ENCODE measurements at regions not wholly inside any gene's neighbourhood (a gene's known extent, or its start where the extent isn't known, plus 50 kb on each side); places are given as distances from the start of the nearest gene placed in this dataset.

- 72 to 76% methylated on average over 7 of the region's 7 CpGs for WGBS, 2 donors
- DNase-seq (ENCODE audit: low spot score in 2 of 2): no peak
- intact Hi-C loops (cut with DNase I; ENCODE audit: low total_unique reads): no loop called here
- H3K4me3 ChIP-seq (ENCODE audit: low read depth, poor library complexity, severe bottlenecking): no peak overlapping the region
- TF ChIP-seq, protein P1, sequence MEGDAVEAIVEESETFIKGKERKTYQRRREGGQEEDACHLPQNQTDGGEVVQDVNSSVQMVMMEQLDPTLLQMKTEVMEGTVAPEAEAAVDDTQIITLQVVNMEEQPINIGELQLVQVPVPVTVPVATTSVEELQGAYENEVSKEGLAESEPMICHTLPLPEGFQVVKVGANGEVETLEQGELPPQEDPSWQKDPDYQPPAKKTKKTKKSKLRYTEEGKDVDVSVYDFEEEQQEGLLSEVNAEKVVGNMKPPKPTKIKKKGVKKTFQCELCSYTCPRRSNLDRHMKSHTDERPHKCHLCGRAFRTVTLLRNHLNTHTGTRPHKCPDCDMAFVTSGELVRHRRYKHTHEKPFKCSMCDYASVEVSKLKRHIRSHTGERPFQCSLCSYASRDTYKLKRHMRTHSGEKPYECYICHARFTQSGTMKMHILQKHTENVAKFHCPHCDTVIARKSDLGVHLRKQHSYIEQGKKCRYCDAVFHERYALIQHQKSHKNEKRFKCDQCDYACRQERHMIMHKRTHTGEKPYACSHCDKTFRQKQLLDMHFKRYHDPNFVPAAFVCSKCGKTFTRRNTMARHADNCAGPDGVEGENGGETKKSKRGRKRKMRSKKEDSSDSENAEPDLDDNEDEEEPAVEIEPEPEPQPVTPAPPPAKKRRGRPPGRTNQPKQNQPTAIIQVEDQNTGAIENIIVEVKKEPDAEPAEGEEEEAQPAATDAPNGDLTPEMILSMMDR (IDR thresholded peaks at IDR 0.05): no peak
- no peak for TF ChIP-seq POLR2A (IDR thresholded peaks at IDR 0.05)
These were observed 174.7 kb upstream of the LYZL1 start for GRCh38 chr10:29114141-29114540.

DNA sequence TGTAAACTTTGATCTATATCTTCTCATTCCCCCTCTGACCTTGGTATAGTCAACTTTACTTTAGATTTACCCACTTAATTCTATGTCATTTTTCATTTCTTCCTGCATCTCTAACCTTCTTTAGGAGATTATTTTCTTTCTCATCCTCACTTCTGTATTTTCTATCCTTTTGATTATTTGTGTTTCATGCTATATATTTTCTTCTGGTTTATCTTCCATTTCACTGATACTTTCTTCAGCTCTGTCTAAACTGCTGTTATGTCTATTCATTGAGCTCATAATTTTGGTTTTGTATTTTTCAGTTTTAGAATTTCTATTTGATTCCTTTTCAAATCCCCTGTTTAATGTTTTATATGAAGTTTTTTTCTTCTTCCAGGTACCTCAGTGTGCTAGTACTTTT, 171.1 kb upstream of the LYZL1 start:
- TF ChIP-seq, protein P1 (IDR thresholded peaks at IDR 0.05): no peak
- no peak for TF ChIP-seq POLR2A (IDR thresholded peaks at IDR 0.05)
- no peak for DNase-seq (ENCODE audit: low spot score in 2 of 2)
- intact Hi-C loops (cut with DNase I; ENCODE audit: low total_unique reads): no loop called here
- H3K4me3 ChIP-seq (ENCODE audit: low read depth, poor library complexity, severe bottlenecking): no peak overlapping the region

DNA sequence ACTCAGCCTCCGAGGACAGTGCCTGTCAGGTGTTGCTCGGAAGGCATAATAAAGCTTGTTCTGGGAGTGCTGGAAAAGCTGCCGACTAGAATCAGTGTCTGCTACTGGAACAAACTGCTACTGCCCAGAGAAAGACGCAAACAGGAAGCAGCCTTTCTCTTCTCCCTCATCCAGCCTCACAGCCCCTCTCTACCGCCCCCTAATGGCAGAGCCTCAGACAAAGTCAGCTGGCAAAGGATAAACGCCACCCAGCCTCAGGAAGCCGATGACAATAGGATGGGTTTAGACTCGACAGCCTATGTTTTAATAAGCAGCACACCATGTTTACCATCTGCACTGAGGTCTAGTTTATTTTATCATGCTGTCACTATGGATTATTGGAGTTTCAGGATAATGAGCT, 169.5 kb upstream of the LYZL1 start:
- H3K4me3 ChIP-seq (ENCODE audit: low read depth, poor library complexity, severe bottlenecking): no peak overlapping the region
- intact Hi-C loops (cut with DNase I; ENCODE audit: low total_unique reads): no loop called here
- TF ChIP-seq, protein P1 (IDR thresholded peaks at IDR 0.05): no peak
- TF ChIP-seq POLR2A (IDR thresholded peaks at IDR 0.05): no peak
- DNase-seq (ENCODE audit: low spot score in 2 of 2): no peak
- WGBS, 2 donors: 47 to 52% methylated on average over 8 of the region's 8 CpGs

- no peak overlapping the region for H3K4me3 ChIP-seq (ENCODE audit: low read depth, poor library complexity, severe bottlenecking)
- 44 to 58% methylated on average over 3 of the region's 3 CpGs for WGBS, 2 donors
- DNase-seq (ENCODE audit: low spot score in 2 of 2): no peak
- TF ChIP-seq POLR2A (IDR thresholded peaks at IDR 0.05): no peak
- intact Hi-C loops (cut with DNase I; ENCODE audit: low total_unique reads): no loop called here
These were observed 168.7 kb upstream of the LYZL1 start for GRCh38 chr10:29120216-29120615.

GRCh38 chr10:29124864-29125263, 164.0 kb upstream of the LYZL1 start:
- intact Hi-C loops (cut with DNase I; ENCODE audit: low total_unique reads): no loop called here
- no peak overlapping the region for H3K4me3 ChIP-seq (ENCODE audit: low read depth, poor library complexity, severe bottlenecking)
- TF ChIP-seq, protein P1 (IDR thresholded peaks at IDR 0.05): no peak
- no peak for TF ChIP-seq POLR2A (IDR thresholded peaks at IDR 0.05)
- DNase-seq (ENCODE audit: low spot score in 2 of 2): no peak
- 83 to 89% methylated on average over 6 of the region's 6 CpGs for WGBS, 2 donors

DNA sequence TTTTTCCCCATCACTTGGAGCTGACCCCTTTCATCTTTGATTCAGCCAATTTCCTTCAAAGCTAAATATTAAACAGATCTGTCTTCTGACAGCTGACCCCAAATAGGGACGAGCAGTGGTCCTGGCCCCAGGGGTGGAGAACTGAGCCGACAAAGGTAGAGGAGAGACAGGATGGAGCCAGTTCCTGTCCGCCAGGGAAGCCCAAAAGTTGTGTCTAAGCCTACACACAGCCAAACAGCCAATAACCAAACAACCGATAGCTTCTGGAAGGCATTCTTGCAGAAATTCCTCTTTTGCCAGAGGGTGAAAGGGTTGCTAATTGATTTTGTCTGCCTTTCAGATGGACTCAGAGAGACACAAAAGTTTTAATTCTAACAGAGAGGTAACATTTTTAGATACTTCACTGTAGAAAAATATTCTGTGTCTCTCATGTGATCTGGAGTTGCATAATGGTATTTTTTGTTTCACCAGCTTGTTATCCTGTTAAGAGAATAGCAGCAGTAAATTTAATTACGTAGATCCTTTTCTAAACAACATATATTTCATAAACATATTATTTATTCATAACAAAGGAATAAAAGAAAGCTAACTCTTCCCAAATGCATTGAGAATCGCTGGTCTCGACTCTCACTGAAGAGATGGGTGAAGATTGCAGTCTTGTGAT, 161.7 kb upstream of the LYZL1 start:
- H3K4me3 ChIP-seq (ENCODE audit: low read depth, poor library complexity, severe bottlenecking): no peak overlapping the region
- TF ChIP-seq, protein P1 (IDR thresholded peaks at IDR 0.05): no peak
- TF ChIP-seq POLR2A (IDR thresholded peaks at IDR 0.05): no peak
- DNase-seq (ENCODE audit: low spot score in 2 of 2): no peak
- 39 to 44% methylated on average over 7 of the region's 7 CpGs for WGBS, 2 donors
- intact Hi-C loops (cut with DNase I; ENCODE audit: low total_unique reads): no loop called here

All from lower leg skin (tissue), 4 donors.